H1 (cell line): ENCODE measurements at regions not wholly inside any gene's neighbourhood (a gene's known extent, or its start where the extent isn't known, plus 50 kb on each side); places are given as distances from the start of the nearest gene placed in this dataset.

ENCODE experiments used
- CTCF ChIA-PET: fragments of 300-600 bp; sonication (Branson Sonifier 250); formaldehyde crosslinking; loops from one replicate; lab custom pipeline; 2021; ENCODE audit not compliant: partially characterized antibody; lab: Charles Lee
- POLR2A ChIA-PET: fragments of 300-600 bp; sonication (Branson Sonifier 250); formaldehyde crosslinking; loops from one replicate; lab custom pipeline; 2021; ENCODE audit warnings: inconsistent platforms; ENCODE audit not compliant: partially characterized antibody; lab: Charles Lee
- DNase-seq, 2 experiments: peaks; one replicate each; pipeline versions ENCODE4 v3.0.0 to v3.0.0-alpha.2; 2010 to 2022; ENCODE audit warnings: low spot score in 2 of 2, low read depth in 1 of 2, mixed read lengths in 1 of 2
- FAIRE-seq: peaks from 2 replicates; lab custom pipeline; 2011; peaks lifted over from hg19 to GRCh38; lab: Jason Lieb, UNC
- H2AFZ ChIP-seq: 2 replicates; pipeline ENCODE4 v1.8.1; 2012; ENCODE audit warnings: low read length, inconsistent platforms
- H2AK5ac ChIP-seq: 2 replicates; pipeline ENCODE4 v1.6.1; 2013; ENCODE audit warnings: low read depth, low read length
- H2BK120ac ChIP-seq: replicated peaks from 2 replicates; pipeline ENCODE3; 2013; ENCODE audit warnings: low read depth, low read length, inconsistent platforms
- H2BK12ac ChIP-seq: 2 replicates; pipeline ENCODE4 v1.6.1; 2013; ENCODE audit warnings: low read depth, low read length
- H2BK15ac ChIP-seq: 2 replicates; pipeline ENCODE4 v1.6.1; 2013; ENCODE audit warnings: low read length
- H2BK20ac ChIP-seq: 2 replicates; pipeline ENCODE4 v1.6.1; 2013; ENCODE audit warnings: low read length
- H2BK5ac ChIP-seq: 2 replicates; pipeline ENCODE4 v1.6.1; 2013; ENCODE audit warnings: low read depth, low read length
- H3K14ac ChIP-seq: 2 replicates; pipeline ENCODE4 v1.6.1; 2013; ENCODE audit warnings: inconsistent platforms; ENCODE audit not compliant: insufficient read length
- H3K18ac ChIP-seq: 2 replicates; pipeline ENCODE4 v1.6.1; 2013; ENCODE audit warnings: low read length; ENCODE audit errors: extremely low read depth
- H3K23ac ChIP-seq: 2 replicates; pipeline ENCODE4 v1.6.1; 2013; ENCODE audit warnings: inconsistent platforms; ENCODE audit not compliant: insufficient read length
- H3K23me2 ChIP-seq: 2 replicates; pipeline ENCODE4 v1.6.1; 2013; ENCODE audit warnings: low read depth, low read length
- H3K27ac ChIP-seq: 2 replicates; pipeline ENCODE4 v1.6.1; 2011; ENCODE audit warnings: low read depth, low read length, inconsistent platforms
- H3K27me3 ChIP-seq, 4 experiments: replicated peaks in 1 of 4; 1 replicate in 1 of 4; 2 replicates in 3 of 4; pipeline versions ENCODE4 v1.6.1 to v1.8.1; 2011 to 2013; ENCODE audit warnings: low read length in 3 of 4, mild to moderate bottlenecking in 3 of 4, inconsistent platforms in 2 of 4, mixed read lengths in 2 of 4, moderate library complexity in 1 of 4; ENCODE audit not compliant: control insufficient read depth in 3 of 4, insufficient read depth in 3 of 4; ENCODE audit errors: extremely low read depth in 1 of 4
- H3K36me3 ChIP-seq, 4 experiments: 2 replicates each; pipeline versions ENCODE4 v1.6.1 to v1.8.1; 2011 to 2013; ENCODE audit warnings: mild to moderate bottlenecking in 4 of 4, low read length in 3 of 4, moderate library complexity in 2 of 4, control low read depth in 1 of 4, inconsistent platforms in 1 of 4; ENCODE audit not compliant: insufficient read depth in 4 of 4, control insufficient read depth in 2 of 4
- H3K4ac ChIP-seq: replicated peaks from 2 replicates; pipeline ENCODE3; 2013; ENCODE audit warnings: low read length, low read depth, mixed read lengths, inconsistent platforms; ENCODE audit not compliant: insufficient read length
- H3K4me1 ChIP-seq, 4 experiments: replicated peaks in 1 of 4; 1 replicate in 1 of 4; 2 replicates in 3 of 4; pipeline versions ENCODE4 v1.6.1 to v1.8.1; 2011 to 2013; ENCODE audit warnings: low read length in 3 of 4, inconsistent platforms in 2 of 4, mixed read lengths in 1 of 4; ENCODE audit not compliant: insufficient read depth in 4 of 4, control insufficient read depth in 3 of 4
- H3K4me2 ChIP-seq, 2 experiments: 2 replicates each; pipeline versions ENCODE4 v1.6.1 to v1.8.1; 2011 to 2013; ENCODE audit warnings: low read depth in 2 of 2, low read length in 2 of 2, control low read depth in 1 of 2, inconsistent platforms in 1 of 2, mild to moderate bottlenecking in 1 of 2; ENCODE audit not compliant: insufficient read depth in 1 of 2
- H3K4me3 ChIP-seq, 4 experiments: fragments of 200-600, 300-600 bp in 1 of 4; sonication (generic), shearing (Covaris generic), sonication (Bioruptor Twin) in 1 of 4; 2 replicates each; pipeline versions ENCODE4 v1.5.1 to v1.8.1; 2011 to 2016; ENCODE audit warnings: low read length in 4 of 4, low read depth in 3 of 4, control low read depth in 2 of 4, inconsistent platforms in 2 of 4, mild to moderate bottlenecking in 2 of 4, mixed read lengths in 1 of 4, moderate library complexity in 1 of 4; ENCODE audit not compliant: insufficient read depth in 2 of 4; ENCODE audit errors: extremely low read depth in 1 of 4
- H3K56ac ChIP-seq: replicated peaks from 2 replicates; pipeline ENCODE3; 2013; ENCODE audit warnings: low read depth, mild to moderate bottlenecking, mixed read lengths, low read length, inconsistent platforms; ENCODE audit not compliant: insufficient read length
- H3K79me1 ChIP-seq: 2 replicates; pipeline ENCODE4 v1.6.1; 2013; ENCODE audit warnings: low read depth, low read length, control low read depth
- H3K79me2 ChIP-seq, 2 experiments: 2 replicates each; pipeline versions ENCODE4 v1.6.1 to v1.8.1; 2012 to 2013; ENCODE audit warnings: low read length in 2 of 2, mild to moderate bottlenecking in 2 of 2, inconsistent platforms in 1 of 2; ENCODE audit not compliant: insufficient read depth in 2 of 2, control insufficient read depth in 1 of 2
- H3K9ac ChIP-seq, 4 experiments: replicated peaks in 1 of 4; 1 replicate in 1 of 4; 2 replicates in 3 of 4; pipeline versions ENCODE4 v1.6.1 to v1.8.1; 2011 to 2013; ENCODE audit warnings: low read depth in 3 of 4, low read length in 3 of 4, control low read depth in 2 of 4, mild to moderate bottlenecking in 2 of 4, moderate library complexity in 2 of 4, inconsistent platforms in 1 of 4; ENCODE audit errors: extremely low read depth in 1 of 4
- H3K9me3 ChIP-seq, 2 experiments: 2 replicates each; pipeline versions ENCODE4 v1.6.1 to v1.8.1; 2012 to 2013; ENCODE audit warnings: mild to moderate bottlenecking in 2 of 2, moderate library complexity in 2 of 2, control low read depth in 1 of 2, inconsistent platforms in 1 of 2, low read depth in 1 of 2, low read length in 1 of 2, mixed read lengths in 1 of 2; ENCODE audit not compliant: insufficient read depth in 2 of 2
- H4K20me1 ChIP-seq, 2 experiments: replicated peaks in 1 of 2; 2 replicates each; pipeline versions ENCODE3 to v1.8.1; 2011 to 2013; ENCODE audit warnings: inconsistent platforms in 2 of 2, low read length in 2 of 2, mild to moderate bottlenecking in 1 of 2; ENCODE audit not compliant: insufficient read depth in 2 of 2, control insufficient read depth in 1 of 2
- H4K5ac ChIP-seq: 2 replicates; pipeline ENCODE4 v1.6.1; 2013; ENCODE audit warnings: low read length, low read depth, mixed read lengths, inconsistent platforms; ENCODE audit not compliant: insufficient read length
- H4K8ac ChIP-seq: 2 replicates; pipeline ENCODE4 v1.8.0; 2013; ENCODE audit warnings: mild to moderate bottlenecking, moderate library complexity, low read length, inconsistent platforms; ENCODE audit not compliant: insufficient read depth; ENCODE audit errors: extremely low read depth
- H4K91ac ChIP-seq: replicated peaks from 2 replicates; pipeline ENCODE3; 2013; ENCODE audit warnings: low read length, mixed read lengths, inconsistent platforms; ENCODE audit not compliant: insufficient read length
- EGR1 ChIP-seq: IDR thresholded peaks from 2 replicates; pipeline ENCODE4 v1.6.1; 2011; ENCODE audit warnings: low read depth, low read length, borderline replicate concordance
- WGBS, 2 experiments: shearing (Covaris generic) in 1 of 2; methylation state at CpG; one replicate each; pipeline versions ENCODE4 v1.1.6 to v1.1.7; 2013 to 2015; ENCODE audit warnings: low lambda C conversion rate in 2 of 2, mixed read lengths in 2 of 2, inconsistent platforms in 1 of 2, low coverage in 1 of 2, missing lambda C conversion rate in 1 of 2; ENCODE audit not compliant: insufficient replicate concordance in 2 of 2, insufficient coverage in 1 of 2, insufficient read length in 1 of 2; ENCODE audit errors: extremely low coverage in 1 of 2, missing lambda C conversion rate in 1 of 2; 5-methylcytosine and 5-hydroxymethylcytosine counted together
- TF ChIP-seq, protein P1 (sequence below): IDR thresholded peaks from 2 replicates; pipeline ENCODE4 v1.6.1; 2011; ENCODE audit warnings: low read length, improper control_type of control experiment
- TF ChIP-seq, protein P2 (sequence below): IDR thresholded peaks from 2 replicates; pipeline ENCODE4 v1.6.1; 2012; ENCODE audit warnings: low read length, inconsistent platforms

DNA sequence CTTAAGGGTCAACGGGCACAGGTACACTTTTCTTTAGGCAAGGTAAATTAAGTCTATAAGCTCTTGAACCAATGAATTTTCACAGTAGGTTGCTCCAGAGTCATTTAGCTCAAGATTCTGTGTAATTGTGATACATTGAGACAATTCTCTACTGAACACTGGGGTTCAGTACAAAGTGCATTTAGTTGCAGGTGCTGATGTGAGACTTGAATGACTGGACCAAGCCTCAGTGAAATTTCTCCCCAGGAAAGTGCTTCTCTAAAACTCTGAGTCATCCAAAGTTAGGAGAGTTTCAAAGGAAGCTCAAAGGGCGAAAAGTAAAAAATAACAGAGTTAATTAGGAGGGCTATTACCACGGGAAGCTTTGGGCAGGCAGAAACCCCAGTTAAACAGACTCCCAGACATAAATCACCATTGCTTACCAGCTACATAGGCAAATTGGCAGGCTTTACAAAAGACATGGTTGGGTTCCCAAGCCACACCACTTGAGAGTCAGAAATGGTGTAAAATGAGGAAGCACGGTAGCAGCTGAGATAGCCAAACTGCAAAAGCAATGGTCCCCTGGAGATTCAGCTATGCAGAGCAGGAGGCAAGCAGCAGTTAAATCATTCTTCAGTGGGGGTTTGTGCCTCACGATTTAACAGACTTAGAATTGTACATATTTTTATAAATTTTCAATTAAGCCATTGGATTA is 202.6 kb downstream of the PCDH19 start:
- Histone ChIP-seq H3K9ac (no peak overlapping the region), H3K9me3 (no peaks in the 10 kb centered on the region), H3K4me3 (no peak overlapping the region), H2BK120ac (no peak overlapping the region), H3K23me2 (no peaks in the 10 kb centered on the region), H4K91ac (no peak overlapping the region), H3K4ac (no peak overlapping the region), H2BK20ac (no peak overlapping the region), H3K36me3 (no peaks in the 10 kb centered on the region), H4K8ac (no peak overlapping the region), H2AFZ (no peak overlapping the region), H3K79me1 (no peaks in the 10 kb centered on the region), H4K20me1 (no peaks in the 10 kb centered on the region), H2AK5ac (no peak overlapping the region), H2BK15ac (no peak overlapping the region), H3K56ac (no peak overlapping the region), H3K4me1 (no peaks in the 10 kb centered on the region), H3K18ac (no peak overlapping the region), H3K23ac (no peak overlapping the region), H4K5ac (no peak overlapping the region), H3K27ac (no peak overlapping the region), H2BK5ac (no peak overlapping the region), H3K14ac (no peak overlapping the region), H3K27me3 (no peaks in the 10 kb centered on the region), H3K4me2 (no peak overlapping the region), H3K79me2 (no peaks in the 10 kb centered on the region), H2BK12ac (no peak overlapping the region)
- no peak for FAIRE-seq
- POLR2A ChIA-PET = no interaction called here
- DNase-seq = no peak
- CTCF ChIA-PET = interaction anchor here (1.5 to 1.6 kb wide), 2 partner anchors 17 to 18 kb away, joined by 3 read pairs; no protein-coding TSS in a partner anchor
- WGBS, 2 experiments = 79% methylated on average over 4 of the region's 5 CpGs; no CpG with 5 or more reads in 1 of the 2 experiments
- TF ChIP-seq, protein P1, sequence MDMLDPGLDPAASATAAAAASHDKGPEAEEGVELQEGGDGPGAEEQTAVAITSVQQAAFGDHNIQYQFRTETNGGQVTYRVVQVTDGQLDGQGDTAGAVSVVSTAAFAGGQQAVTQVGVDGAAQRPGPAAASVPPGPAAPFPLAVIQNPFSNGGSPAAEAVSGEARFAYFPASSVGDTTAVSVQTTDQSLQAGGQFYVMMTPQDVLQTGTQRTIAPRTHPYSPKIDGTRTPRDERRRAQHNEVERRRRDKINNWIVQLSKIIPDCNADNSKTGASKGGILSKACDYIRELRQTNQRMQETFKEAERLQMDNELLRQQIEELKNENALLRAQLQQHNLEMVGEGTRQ = no peak
- TF ChIP-seq, protein P2, sequence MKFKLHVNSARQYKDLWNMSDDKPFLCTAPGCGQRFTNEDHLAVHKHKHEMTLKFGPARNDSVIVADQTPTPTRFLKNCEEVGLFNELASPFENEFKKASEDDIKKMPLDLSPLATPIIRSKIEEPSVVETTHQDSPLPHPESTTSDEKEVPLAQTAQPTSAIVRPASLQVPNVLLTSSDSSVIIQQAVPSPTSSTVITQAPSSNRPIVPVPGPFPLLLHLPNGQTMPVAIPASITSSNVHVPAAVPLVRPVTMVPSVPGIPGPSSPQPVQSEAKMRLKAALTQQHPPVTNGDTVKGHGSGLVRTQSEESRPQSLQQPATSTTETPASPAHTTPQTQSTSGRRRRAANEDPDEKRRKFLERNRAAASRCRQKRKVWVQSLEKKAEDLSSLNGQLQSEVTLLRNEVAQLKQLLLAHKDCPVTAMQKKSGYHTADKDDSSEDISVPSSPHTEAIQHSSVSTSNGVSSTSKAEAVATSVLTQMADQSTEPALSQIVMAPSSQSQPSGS = no peak
- TF ChIP-seq EGR1 = no peak
